Keratinocyte (primary cell): ENCODE measurements at regions not wholly inside any gene's neighbourhood (a gene's known extent, or its start where the extent isn't known, plus 50 kb on each side); places are given as distances from the start of the nearest gene placed in this dataset.
"Not testable (repeated sequence)": the region's sequence is repeated elsewhere in the genome, so short reads cannot be mapped to it uniquely, and the experiment has no call there.

ENCODE experiments used
- DNase-seq: peaks from one replicate; pipeline ENCODE4 v3.0.0-alpha.2; 2011; ENCODE audit warnings: low read depth, missing footprints, low spot score
- FAIRE-seq: peaks from 2 replicates; lab custom pipeline; 2011; peaks lifted over from hg19 to GRCh38; lab: Jason Lieb, UNC
- H2AFZ ChIP-seq: 2 replicates; pipeline ENCODE4 v1.6.0; 2012; ENCODE audit warnings: low read length, control low read depth, inconsistent platforms; ENCODE audit not compliant: control insufficient read depth
- H3K27ac ChIP-seq: 2 replicates; pipeline ENCODE4 v1.5.1; 2011; ENCODE audit warnings: low read length; ENCODE audit not compliant: control insufficient read depth, insufficient read depth
- H3K27me3 ChIP-seq: 3 replicates; pipeline ENCODE4 v1.6.0; 2011; ENCODE audit warnings: low read length; ENCODE audit not compliant: control insufficient read depth, insufficient read depth; ENCODE audit errors: extremely low read depth
- H3K36me3 ChIP-seq, 2 experiments: 2 replicates in 1 of 2; 3 replicates in 1 of 2; pipeline ENCODE4 v1.5.1; 2011; ENCODE audit warnings: low read length in 2 of 2, mild to moderate bottlenecking in 1 of 2; ENCODE audit not compliant: control insufficient read depth in 2 of 2, insufficient read depth in 2 of 2; ENCODE audit errors: extremely low read depth in 1 of 2
- H3K4me1 ChIP-seq: 3 replicates; pipeline ENCODE4 v1.5.1; 2011; ENCODE audit warnings: low read length; ENCODE audit not compliant: control insufficient read depth, insufficient read depth; ENCODE audit errors: extremely low read depth
- H3K4me2 ChIP-seq: 3 replicates; pipeline ENCODE4 v1.6.0; 2011; ENCODE audit warnings: low read depth, low read length; ENCODE audit not compliant: control insufficient read depth, insufficient read depth; ENCODE audit errors: extremely low read depth
- H3K4me3 ChIP-seq, 3 experiments: fragments of 200-600 bp in 1 of 3; sonication (generic) in 1 of 3; 2 replicates in 2 of 3; 3 replicates in 1 of 3; pipeline ENCODE4 v1.5.1; 2011 to 2016; ENCODE audit warnings: low read length in 3 of 3, mild to moderate bottlenecking in 3 of 3, control low read depth in 2 of 3, inconsistent platforms in 1 of 3, low read depth in 1 of 3, mixed read lengths in 1 of 3, mixed run types in 1 of 3, moderate library complexity in 1 of 3; ENCODE audit not compliant: control insufficient read depth in 2 of 3, insufficient read depth in 2 of 3; ENCODE audit errors: extremely low read depth in 1 of 3
- H3K79me2 ChIP-seq: 2 replicates; pipeline ENCODE4 v1.6.0; 2012; ENCODE audit warnings: low read length; ENCODE audit not compliant: control insufficient read depth, insufficient read depth
- H3K9ac ChIP-seq: 3 replicates; pipeline ENCODE4 v1.6.0; 2011; ENCODE audit warnings: low read length; ENCODE audit not compliant: control insufficient read depth, insufficient read depth; ENCODE audit errors: extremely low read depth
- H3K9me1 ChIP-seq: 3 replicates; pipeline ENCODE4 v1.6.0; 2011; ENCODE audit warnings: low read length; ENCODE audit not compliant: control insufficient read depth, insufficient read depth; ENCODE audit errors: extremely low read depth
- H3K9me3 ChIP-seq: 2 replicates; pipeline ENCODE4 v1.5.1; 2012; ENCODE audit warnings: low read depth, low read length; ENCODE audit not compliant: control insufficient read depth
- H4K20me1 ChIP-seq: 3 replicates; pipeline ENCODE4 v1.6.0; 2011; ENCODE audit warnings: low read length; ENCODE audit not compliant: control insufficient read depth, insufficient read depth; ENCODE audit errors: extremely low read depth
- dilution Hi-C: fragments of 300-500 bp; cut with MboI; formaldehyde crosslinking; loops from one replicate; pipeline ENCODE4 v1.7.0; 2020; ENCODE audit warnings: low sequenced_read_pairs; ENCODE audit not compliant: extremely low pct_ligation_motif_present

GRCh38 chr1:206317878-206318514 lies 114.7 kb downstream of the SRGAP2 start:
- H3K9ac ChIP-seq, H3K4me3 ChIP-seq, H2AFZ ChIP-seq, H3K27ac ChIP-seq, H4K20me1 ChIP-seq, H3K9me3 ChIP-seq, H3K79me2 ChIP-seq, dilution Hi-C loops, H3K4me2 ChIP-seq, DNase-seq, H3K36me3 ChIP-seq, H3K9me1 ChIP-seq, H3K27me3 ChIP-seq, H3K4me1 ChIP-seq: not testable (repeated sequence)
- peak; percentile 95 for FAIRE-seq

GRCh38 chr1:206320227-206320626 lies 116.9 kb downstream of the SRGAP2 start:
- H3K4me1 ChIP-seq, H2AFZ ChIP-seq, dilution Hi-C loops, H3K79me2 ChIP-seq, H3K27ac ChIP-seq, H3K9ac ChIP-seq, H3K4me2 ChIP-seq, H4K20me1 ChIP-seq, H3K4me3 ChIP-seq, DNase-seq, H3K9me3 ChIP-seq, H3K9me1 ChIP-seq, H3K27me3 ChIP-seq, H3K36me3 ChIP-seq: not testable (repeated sequence)
- FAIRE-seq, result peak; percentile 81

GRCh38 chr1:206326159-206326939 lies 123.0 kb downstream of the SRGAP2 start:
- H3K79me2 ChIP-seq, DNase-seq, H3K4me1 ChIP-seq, H3K9ac ChIP-seq, H3K4me2 ChIP-seq, H4K20me1 ChIP-seq, H3K9me1 ChIP-seq, H3K27ac ChIP-seq, H3K27me3 ChIP-seq, H3K36me3 ChIP-seq, H3K9me3 ChIP-seq, dilution Hi-C loops, H2AFZ ChIP-seq, H3K4me3 ChIP-seq, FAIRE-seq: not testable (repeated sequence)

- H2AFZ ChIP-seq, H3K9me1 ChIP-seq, H3K79me2 ChIP-seq, H3K4me1 ChIP-seq, dilution Hi-C loops, H3K36me3 ChIP-seq, DNase-seq, FAIRE-seq, H3K4me2 ChIP-seq, H3K27me3 ChIP-seq, H3K9me3 ChIP-seq, H3K9ac ChIP-seq, H3K4me3 ChIP-seq, H3K27ac ChIP-seq, H4K20me1 ChIP-seq: not testable (repeated sequence)
Observed at GRCh38 chr1:206331597-206331996, 128.3 kb downstream of the SRGAP2 start.

- H3K9me1 ChIP-seq, H3K4me1 ChIP-seq, H3K27ac ChIP-seq, H3K36me3 ChIP-seq, H3K9ac ChIP-seq, H3K27me3 ChIP-seq, H3K4me3 ChIP-seq, H2AFZ ChIP-seq, H3K79me2 ChIP-seq, dilution Hi-C loops, H3K4me2 ChIP-seq, FAIRE-seq, H3K9me3 ChIP-seq, H4K20me1 ChIP-seq, DNase-seq: not testable (repeated sequence)
Observed at GRCh38 chr1:206333316-206333715, 130.0 kb downstream of the SRGAP2 start.
